ENCODE measurements at regions not wholly inside any gene's neighbourhood (a gene's known extent, or its start where the extent isn't known, plus 50 kb on each side); places are given as distances from the start of the nearest gene placed in this dataset.

DNA sequence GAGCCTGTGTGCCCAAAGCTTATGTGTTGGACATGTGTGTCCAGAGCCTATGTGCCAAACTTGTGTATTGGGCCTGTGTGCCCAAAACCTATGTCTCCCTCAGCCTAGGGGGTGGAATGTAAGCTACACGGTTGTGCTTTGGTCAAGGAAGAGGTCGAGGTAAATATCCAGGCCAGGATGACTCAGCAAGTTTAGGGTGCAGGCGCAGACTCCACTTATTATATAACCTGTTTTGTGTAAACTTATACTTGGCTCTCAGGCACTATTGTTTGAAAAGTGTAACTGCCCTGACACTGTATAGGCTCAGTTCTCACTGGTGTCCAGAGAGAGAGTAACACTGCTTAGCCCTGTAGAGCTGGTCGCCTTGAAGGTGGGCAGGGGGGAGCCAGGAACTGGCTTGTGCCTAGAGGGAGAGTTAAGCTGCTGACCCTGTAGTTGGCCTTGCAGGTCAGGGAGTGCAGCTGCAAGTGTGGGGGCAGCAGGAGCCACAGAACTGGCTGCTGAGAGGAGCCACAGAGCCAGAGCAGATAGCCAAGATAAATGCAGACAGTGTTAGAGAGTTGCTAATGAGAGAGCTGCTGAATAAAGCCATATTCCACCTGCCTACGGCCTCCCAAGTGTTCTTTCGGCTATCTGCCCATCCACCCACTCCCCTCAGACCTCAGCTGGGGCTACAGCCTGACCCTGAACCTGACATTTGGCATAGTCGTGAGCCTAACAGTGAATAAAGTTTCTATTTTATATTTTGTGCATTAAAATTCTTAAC lies 517.2 kb upstream of the SLITRK1 start:
- no peak overlapping the region for H2AFZ ChIP-seq
- WGBS, 2 experiments (ENCODE audit: low coverage in 1 of 2, low lambda C conversion rate in 2 of 2, missing lambda C conversion rate in 2 of 2): 36 to 44% methylated on average over 7 of the region's 7 CpGs
- TF ChIP-seq EZH2phosphoT487 (IDR thresholded peaks at IDR 0.05; ENCODE audit: insufficient read depth, low read depth): no peak
- TF ChIP-seq EZH2 (IDR thresholded peaks at IDR 0.05; ENCODE audit: insufficient read depth, poor library complexity, severe bottlenecking): no peak
- no peak overlapping the region for H3K9ac ChIP-seq
- H3K79me2 ChIP-seq (ENCODE audit: insufficient read depth): no peaks in the 10 kb centered on the region
- no peak overlapping the region for H3K4me2 ChIP-seq (ENCODE audit: unreplicated experiment)
- no peaks in the 10 kb centered on the region for H3K36me3 ChIP-seq (ENCODE audit: low read depth)
- in situ Hi-C loops (cut with MboI): no loop called here
- H3K4me3 ChIP-seq: no peak overlapping the region
- no peak overlapping the region for H3K27ac ChIP-seq
- H3K9me3 ChIP-seq (ENCODE audit: low read depth): no peaks in the 10 kb centered on the region
- H3K4me1 ChIP-seq (ENCODE audit: insufficient read depth): 0 out of 2 replicates have a peak, but pooled peaks cover 6% of the 10 kb centered on the region
- H3K9me2 ChIP-seq (ENCODE audit: insufficient read depth): no peaks in the 10 kb centered on the region
- H3F3A ChIP-seq (ENCODE audit: insufficient read depth): no peaks in the 10 kb centered on the region
- no peak for DNase-seq
- H4K20me1 ChIP-seq (ENCODE audit: insufficient read depth): no peaks in the 10 kb centered on the region
- no peaks in the 10 kb centered on the region for H3K27me3 ChIP-seq (replicated peaks; ENCODE audit: insufficient read depth)

- DNase-seq: no peak
- Histone ChIP-seq H3K9me2 (ENCODE audit: insufficient read depth) (no peaks in the 10 kb centered on the region), H3F3A (ENCODE audit: insufficient read depth) (no peaks in the 10 kb centered on the region), H3K79me2 (ENCODE audit: insufficient read depth) (no peaks in the 10 kb centered on the region), H3K4me1 (ENCODE audit: insufficient read depth) (no peaks in the 10 kb centered on the region), H3K27ac (no peak overlapping the region), H3K27me3 (replicated peaks; ENCODE audit: insufficient read depth) (no peaks in the 10 kb centered on the region), H4K20me1 (ENCODE audit: insufficient read depth) (no peaks in the 10 kb centered on the region), H3K36me3 (ENCODE audit: low read depth) (no peaks in the 10 kb centered on the region), H3K4me3 (no peak overlapping the region), H3K4me2 (ENCODE audit: unreplicated experiment) (no peak overlapping the region), H3K9me3 (ENCODE audit: low read depth) (no peaks in the 10 kb centered on the region), H3K9ac (no peak overlapping the region), H2AFZ (no peak overlapping the region)
- TF ChIP-seq EZH2 (IDR thresholded peaks at IDR 0.05; ENCODE audit: insufficient read depth, poor library complexity, severe bottlenecking) (no peak), EZH2phosphoT487 (IDR thresholded peaks at IDR 0.05; ENCODE audit: insufficient read depth, low read depth) (no peak)
- 12 to 26% methylated on average over 4 of the region's 4 CpGs for WGBS, 2 experiments (ENCODE audit: low coverage in 1 of 2, low lambda C conversion rate in 2 of 2, missing lambda C conversion rate in 2 of 2)
- in situ Hi-C loops (cut with MboI): no loop called here
Observed at GRCh38 chr13:84393981-84394625, 511.8 kb upstream of the SLITRK1 start.

GRCh38 chr13:84380866-84381265 lies 498.6 kb upstream of the SLITRK1 start:
- Histone ChIP-seq H3K4me2 (ENCODE audit: unreplicated experiment) (no peak overlapping the region), H3F3A (ENCODE audit: insufficient read depth) (no peaks in the 10 kb centered on the region)
- in situ Hi-C loops (cut with MboI): no loop called here

DNA sequence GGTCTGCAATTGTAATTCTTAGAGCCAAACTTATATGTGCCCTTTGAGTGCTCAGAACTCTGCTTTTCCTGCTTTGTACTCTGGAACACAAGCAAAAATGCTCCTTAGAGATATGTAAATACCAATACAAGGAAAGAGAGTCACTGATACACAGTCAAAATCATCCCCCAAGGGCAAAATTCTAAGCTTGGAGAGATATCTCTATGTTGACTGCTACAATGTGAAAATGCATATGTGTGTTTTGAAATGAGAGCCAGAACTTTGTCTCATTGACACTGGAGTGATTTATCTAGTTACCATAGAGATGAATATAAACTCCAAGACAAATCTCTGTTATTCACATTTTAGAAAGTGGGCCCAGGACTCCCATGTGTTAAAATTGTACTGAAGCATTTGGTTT lies 494.8 kb upstream of the SLITRK1 start:
- DNase-seq: no peak
- Histone ChIP-seq H3K79me2 (ENCODE audit: insufficient read depth) (no peaks in the 10 kb centered on the region), H3K9me2 (ENCODE audit: insufficient read depth) (no peaks in the 10 kb centered on the region), H3K4me3 (no peak overlapping the region), H3K4me2 (ENCODE audit: unreplicated experiment) (no peak overlapping the region), H4K20me1 (ENCODE audit: insufficient read depth) (no peaks in the 10 kb centered on the region), H3K9me3 (ENCODE audit: low read depth) (no peaks in the 10 kb centered on the region), H3K4me1 (ENCODE audit: insufficient read depth) (no peaks in the 10 kb centered on the region), H3K36me3 (ENCODE audit: low read depth) (no peaks in the 10 kb centered on the region), H3K27me3 (replicated peaks; ENCODE audit: insufficient read depth) (no peaks in the 10 kb centered on the region), H3K27ac (no peak overlapping the region), H3F3A (ENCODE audit: insufficient read depth) (no peaks in the 10 kb centered on the region), H2AFZ (no peak overlapping the region), H3K9ac (no peak overlapping the region)
- TF ChIP-seq EZH2 (IDR thresholded peaks at IDR 0.05; ENCODE audit: insufficient read depth, poor library complexity, severe bottlenecking) (no peak), EZH2phosphoT487 (IDR thresholded peaks at IDR 0.05; ENCODE audit: insufficient read depth, low read depth) (no peak)
- in situ Hi-C loops (cut with MboI): no loop called here

More at GRCh38 chr13:84380866-84381265, 498.6 kb upstream of the SLITRK1 start:
- H2AFZ ChIP-seq: no peak overlapping the region
- H3K27ac ChIP-seq: no peak overlapping the region
- no peaks in the 10 kb centered on the region for H3K9me2 ChIP-seq (ENCODE audit: insufficient read depth)
- H3K4me1 ChIP-seq (ENCODE audit: insufficient read depth): no peaks in the 10 kb centered on the region
- H3K36me3 ChIP-seq (ENCODE audit: low read depth): no peaks in the 10 kb centered on the region
- no peaks in the 10 kb centered on the region for H3K79me2 ChIP-seq (ENCODE audit: insufficient read depth)
- TF ChIP-seq EZH2 (IDR thresholded peaks at IDR 0.05; ENCODE audit: insufficient read depth, poor library complexity, severe bottlenecking) (no peak), EZH2phosphoT487 (IDR thresholded peaks at IDR 0.05; ENCODE audit: insufficient read depth, low read depth) (no peak)
- H3K27me3 ChIP-seq (replicated peaks; ENCODE audit: insufficient read depth): no peaks in the 10 kb centered on the region
- WGBS, 2 experiments (ENCODE audit: low coverage in 1 of 2, low lambda C conversion rate in 2 of 2, missing lambda C conversion rate in 2 of 2): 5 to 8% methylated on average over 3 of the region's 3 CpGs
- no peak overlapping the region for H3K4me3 ChIP-seq
- no peaks in the 10 kb centered on the region for H3K9me3 ChIP-seq (ENCODE audit: low read depth)
- H4K20me1 ChIP-seq (ENCODE audit: insufficient read depth): no peaks in the 10 kb centered on the region
- H3K9ac ChIP-seq: no peak overlapping the region
- no peak for DNase-seq
